Neural cell (in vitro differentiated cells): ENCODE measurements at regions not wholly inside any gene's neighbourhood (a gene's known extent, or its start where the extent isn't known, plus 50 kb on each side); places are given as distances from the start of the nearest gene placed in this dataset.
"Not testable (repeated sequence)": the region's sequence is repeated elsewhere in the genome, so short reads cannot be mapped to it uniquely, and the experiment has no call there.

Experiments used
- H2AFZ ChIP-seq: fragments of 200-600, 300-800 bp; sonication (generic), shearing (Covaris generic); 2 replicates; pipeline ENCODE4 v1.6.0; 2014; ENCODE audit warnings: low read depth, mild to moderate bottlenecking, antibody characterized with exemption, low read length, moderate library complexity
- H3F3A ChIP-seq: fragments of 200-600 bp; shearing (Covaris generic); 2 replicates; pipeline ENCODE4 v1.6.1; 2016; ENCODE audit warnings: mild to moderate bottlenecking, moderate library complexity, mixed read lengths, antibody characterized with exemption, low read length; ENCODE audit not compliant: insufficient read depth, poor library complexity, severe bottlenecking
- H3K27ac ChIP-seq: fragments of 200-600, 300-800 bp; sonication (generic), shearing (Covaris generic); 2 replicates; pipeline ENCODE4 v1.5.1; 2014; ENCODE audit warnings: mild to moderate bottlenecking, low read length, moderate library complexity
- H3K27me3 ChIP-seq: fragments of 300-800, 200-600 bp; sonication (generic), shearing (Covaris generic); 2 replicates; pipeline ENCODE4 v1.6.0; 2014; ENCODE audit warnings: mild to moderate bottlenecking, low read depth, low read length, moderate library complexity; ENCODE audit not compliant: insufficient read depth
- H3K36me3 ChIP-seq: fragments of 300-800, 200-600 bp; sonication (generic), shearing (Covaris generic); 2 replicates; pipeline ENCODE4 v1.5.1; 2014; ENCODE audit warnings: mild to moderate bottlenecking, antibody characterized with exemption, low read length, moderate library complexity; ENCODE audit not compliant: insufficient read depth
- H3K4me2 ChIP-seq: fragments of 300-800, 200-600 bp; sonication (generic), shearing (Covaris generic); 2 replicates; pipeline ENCODE4 v1.6.0; 2014; ENCODE audit warnings: mild to moderate bottlenecking, low read length
- H3K4me3 ChIP-seq: fragments of 300-800, 200-600 bp; sonication (generic), shearing (Covaris generic); 2 replicates; pipeline ENCODE4 v1.5.1; 2014; ENCODE audit warnings: mild to moderate bottlenecking, low read length, moderate library complexity
- H3K79me2 ChIP-seq: fragments of 200-600 bp; shearing (Covaris generic); replicated peaks from 2 replicates; pipeline ENCODE4 v1.6.0; 2014; ENCODE audit warnings: mild to moderate bottlenecking, low read length, moderate library complexity; ENCODE audit not compliant: insufficient read depth
- H3K9ac ChIP-seq: fragments of 300-800, 200-600 bp; sonication (generic), shearing (Covaris generic); 2 replicates; pipeline ENCODE4 v1.6.1; 2016; ENCODE audit warnings: mild to moderate bottlenecking, low read length, mixed read lengths
- H3K9me2 ChIP-seq: fragments of 200-600 bp; shearing (Covaris generic); 2 replicates; pipeline ENCODE4 v1.6.1; 2016; ENCODE audit warnings: mild to moderate bottlenecking, low read length, mixed read lengths; ENCODE audit not compliant: insufficient read depth
- H3K9me3 ChIP-seq: fragments of 200-600, 300-800 bp; sonication (generic), shearing (Covaris generic); 2 replicates; pipeline ENCODE4 v1.6.1; 2016; ENCODE audit warnings: mild to moderate bottlenecking, mixed run types, low read length, moderate library complexity, mixed read lengths
- H4K20me1 ChIP-seq: fragments of 200-600 bp; shearing (Covaris generic); 2 replicates; pipeline ENCODE4 v1.6.1; 2016; ENCODE audit warnings: mild to moderate bottlenecking, mixed run types; ENCODE audit not compliant: insufficient read depth
- CTCF ChIP-seq: fragments of 450-650 bp; IDR thresholded peaks from 2 replicates; pipeline ENCODE4 v1.5.1; 2014; ENCODE audit warnings: antibody characterized with exemption, mild to moderate bottlenecking, moderate library complexity; ENCODE audit not compliant: poor library complexity, severe bottlenecking
- EP300 ChIP-seq: fragments of 450-650 bp; conservative IDR thresholded peaks from 2 replicates; pipeline ENCODE4 v1.6.1; 2014; ENCODE audit warnings: antibody characterized with exemption, mild to moderate bottlenecking, moderate library complexity; ENCODE audit not compliant: poor library complexity, severe bottlenecking
- EZH2 ChIP-seq: fragments of 200-600, 300-800 bp; shearing (Covaris generic), sonication (generic); IDR thresholded peaks from 2 replicates; pipeline ENCODE4 v1.6.1; 2014; ENCODE audit warnings: antibody characterized with exemption, low read length, borderline replicate concordance, mild to moderate bottlenecking; ENCODE audit not compliant: insufficient read depth, poor library complexity, severe bottlenecking
- MXI1 ChIP-seq: fragments of 450-650 bp; conservative IDR thresholded peaks from 2 replicates; pipeline ENCODE4 v1.6.1; 2014; ENCODE audit warnings: antibody characterized with exemption, mild to moderate bottlenecking; ENCODE audit not compliant: poor library complexity, severe bottlenecking
- POLR2AphosphoS5 ChIP-seq: IDR thresholded peaks from 2 replicates; pipeline ENCODE4 v1.6.1; 2012
- RAD21 ChIP-seq: fragments of 450-650 bp; conservative IDR thresholded peaks from 2 replicates; pipeline ENCODE4 v1.6.1; 2014; ENCODE audit warnings: antibody characterized with exemption, mild to moderate bottlenecking, moderate library complexity
- REST ChIP-seq: IDR thresholded peaks from 2 replicates; pipeline ENCODE4 v1.6.1; 2012; ENCODE audit warnings: borderline replicate concordance
- SMC3 ChIP-seq: fragments of 450-650 bp; conservative IDR thresholded peaks from 2 replicates; pipeline ENCODE4 v1.6.1; 2014; ENCODE audit warnings: antibody characterized with exemption, mild to moderate bottlenecking, moderate library complexity; ENCODE audit not compliant: poor library complexity
- TAF1 ChIP-seq: IDR thresholded peaks from 2 replicates; pipeline ENCODE4 v1.6.1; 2012; ENCODE audit warnings: low read depth

GRCh38 chr2:242075168-242075567 is 205.6 kb downstream of the RTP5 start:
- H3K36me3 ChIP-seq, result no peaks in the 10 kb centered on the region
- no peaks in the 10 kb centered on the region for H3K79me2 ChIP-seq
- no peak overlapping the region for H3K4me3 ChIP-seq
- H3K9ac ChIP-seq, result no peak overlapping the region
- no peaks in the 10 kb centered on the region for H3K9me2 ChIP-seq
- TF ChIP-seq POLR2AphosphoS5, result no peak
- TF ChIP-seq TAF1, result no peak
- no peak for TF ChIP-seq SMC3
- TF ChIP-seq EZH2, result no peak
- no peak for TF ChIP-seq REST
- TF ChIP-seq EP300, result no peak
- no peak for TF ChIP-seq CTCF
- no peak for TF ChIP-seq RAD21
- no peak for TF ChIP-seq MXI1
- H3K4me2 ChIP-seq, result no peak overlapping the region
- H2AFZ ChIP-seq, result no peak overlapping the region
- no peaks in the 10 kb centered on the region for H4K20me1 ChIP-seq
- no peaks in the 10 kb centered on the region for H3K9me3 ChIP-seq
- H3K27me3 ChIP-seq, result no peaks in the 10 kb centered on the region
- no peaks in the 10 kb centered on the region for H3F3A ChIP-seq
- no peak overlapping the region for H3K27ac ChIP-seq

GRCh38 chr2:242075696-242076095 is 206.2 kb downstream of the RTP5 start:
- Histone ChIP-seq H3K4me2 (no peak overlapping the region), H3F3A (no peaks in the 10 kb centered on the region), H3K36me3 (no peaks in the 10 kb centered on the region), H3K9me2 (no peaks in the 10 kb centered on the region), H3K9me3 (no peaks in the 10 kb centered on the region), H3K9ac (no peak overlapping the region), H2AFZ (no peak overlapping the region), H3K27me3 (no peaks in the 10 kb centered on the region), H3K79me2 (no peaks in the 10 kb centered on the region), H3K4me3 (no peak overlapping the region), H3K27ac (no peak overlapping the region), H4K20me1 (no peaks in the 10 kb centered on the region)
- TF ChIP-seq RAD21, result no peak
- TF ChIP-seq MXI1, result no peak

- H3K4me3 ChIP-seq, H3K36me3 ChIP-seq, H3K79me2 ChIP-seq, H3K9me3 ChIP-seq, H3F3A ChIP-seq, H3K27me3 ChIP-seq, H3K27ac ChIP-seq, H4K20me1 ChIP-seq, H3K9me2 ChIP-seq, H3K9ac ChIP-seq, H3K4me2 ChIP-seq, H2AFZ ChIP-seq: not testable (repeated sequence)
Measured at GRCh38 chr2:242076184-242076583, 206.7 kb downstream of the RTP5 start.

- H3K36me3 ChIP-seq, H2AFZ ChIP-seq, H3K79me2 ChIP-seq, H3F3A ChIP-seq, H3K9me2 ChIP-seq, H3K9ac ChIP-seq, H4K20me1 ChIP-seq, H3K4me3 ChIP-seq, H3K27ac ChIP-seq, H3K4me2 ChIP-seq, H3K27me3 ChIP-seq, H3K9me3 ChIP-seq: not testable (repeated sequence)
Measured at GRCh38 chr2:242078426-242078825, 208.9 kb downstream of the RTP5 start.

GRCh38 chr2:242079792-242080191 is 210.3 kb downstream of the RTP5 start:
- H3K4me3 ChIP-seq, H3K9ac ChIP-seq, H3K27me3 ChIP-seq, H2AFZ ChIP-seq, H4K20me1 ChIP-seq, H3K9me3 ChIP-seq, H3K4me2 ChIP-seq, H3K27ac ChIP-seq, H3K79me2 ChIP-seq, H3K36me3 ChIP-seq, H3F3A ChIP-seq, H3K9me2 ChIP-seq: not testable (repeated sequence)
